Astrocyte (in vitro differentiated cells and primary cell): ENCODE measurements at regions not wholly inside any gene's neighbourhood (a gene's known extent, or its start where the extent isn't known, plus 50 kb on each side); places are given as distances from the start of the nearest gene placed in this dataset.

Experiments used
- DNase-seq: peaks from one replicate; pipeline ENCODE4 v3.0.0-alpha.2; 2010; ENCODE audit warnings: low read depth
- FAIRE-seq: peaks from 2 replicates; lab custom pipeline; 2011; peaks lifted over from hg19 to GRCh38; lab: Jason Lieb, UNC
- H2AFZ ChIP-seq: 2 replicates; pipeline ENCODE4 v1.6.0; 2012; ENCODE audit warnings: low read depth, low read length, inconsistent platforms
- H3K27ac ChIP-seq: 2 replicates; pipeline ENCODE4 v1.5.1; 2011; ENCODE audit warnings: low read depth, low read length, inconsistent platforms
- H3K27me3 ChIP-seq: 2 replicates; pipeline ENCODE4 v1.6.0; 2011; ENCODE audit warnings: low read length, inconsistent platforms; ENCODE audit not compliant: insufficient read depth
- H3K36me3 ChIP-seq: 2 replicates; pipeline ENCODE4 v1.5.1; 2011; ENCODE audit warnings: low read length, inconsistent platforms; ENCODE audit not compliant: insufficient read depth
- H3K4me1 ChIP-seq: 2 replicates; pipeline ENCODE4 v1.5.1; 2011; ENCODE audit warnings: low read length, inconsistent platforms; ENCODE audit not compliant: insufficient read depth
- H3K4me2 ChIP-seq: 2 replicates; pipeline ENCODE4 v1.6.0; 2012; ENCODE audit warnings: low read length, inconsistent platforms
- H3K4me3 ChIP-seq: 2 replicates; pipeline ENCODE4 v1.5.1; 2011; ENCODE audit warnings: low read depth, mild to moderate bottlenecking, low read length, inconsistent platforms; ENCODE audit not compliant: insufficient read depth
- H3K79me2 ChIP-seq: 2 replicates; pipeline ENCODE4 v1.6.0; 2012; ENCODE audit warnings: mild to moderate bottlenecking, low read length, inconsistent platforms; ENCODE audit not compliant: insufficient read depth
- H3K9ac ChIP-seq: 2 replicates; pipeline ENCODE4 v1.6.0; 2012; ENCODE audit warnings: mild to moderate bottlenecking, low read length, inconsistent platforms
- H3K9me3 ChIP-seq: 2 replicates; pipeline ENCODE4 v1.5.1; 2012; ENCODE audit warnings: low read depth, mild to moderate bottlenecking, low read length, inconsistent platforms; ENCODE audit not compliant: insufficient read depth
- H4K20me1 ChIP-seq: 2 replicates; pipeline ENCODE4 v1.6.0; 2012; ENCODE audit warnings: low read length, inconsistent platforms; ENCODE audit not compliant: insufficient read depth
- H3K27ac Mint-ChIP-seq: one replicate; pipeline ENCODE4 v1.8.0; 2021; ENCODE audit warnings: mild to moderate bottlenecking, mixed read lengths; ENCODE audit not compliant: unreplicated experiment
- H3K27me3 Mint-ChIP-seq: one replicate; pipeline ENCODE4 v1.8.0; 2021; ENCODE audit warnings: low read depth, mixed read lengths; ENCODE audit not compliant: unreplicated experiment
- H3K36me3 Mint-ChIP-seq: one replicate; pipeline ENCODE4 v1.8.0; 2021; ENCODE audit warnings: low read depth, mixed read lengths; ENCODE audit not compliant: unreplicated experiment
- H3K4me1 Mint-ChIP-seq: one replicate; pipeline ENCODE4 v1.8.0; 2021; ENCODE audit warnings: low read depth, mixed read lengths; ENCODE audit not compliant: unreplicated experiment
- H3K4me3 Mint-ChIP-seq: one replicate; pipeline ENCODE4 v1.8.0; 2021; ENCODE audit warnings: mild to moderate bottlenecking, moderate library complexity, mixed read lengths; ENCODE audit not compliant: unreplicated experiment
- H3K9me3 Mint-ChIP-seq: one replicate; pipeline ENCODE4 v1.8.0; 2021; ENCODE audit warnings: mild to moderate bottlenecking, mixed read lengths; ENCODE audit not compliant: unreplicated experiment
- EZH2 ChIP-seq: IDR thresholded peaks from 2 replicates; pipeline ENCODE4 v1.6.1; 2012; ENCODE audit warnings: mild to moderate bottlenecking, low read length, inconsistent platforms; ENCODE audit not compliant: insufficient read depth
- TF ChIP-seq, protein P1 (sequence below): IDR thresholded peaks from 2 replicates; pipeline ENCODE4 v1.5.1; 2011; ENCODE audit warnings: low read depth, mild to moderate bottlenecking, inconsistent platforms, low read length, moderate library complexity; ENCODE audit not compliant: insufficient read depth

DNA sequence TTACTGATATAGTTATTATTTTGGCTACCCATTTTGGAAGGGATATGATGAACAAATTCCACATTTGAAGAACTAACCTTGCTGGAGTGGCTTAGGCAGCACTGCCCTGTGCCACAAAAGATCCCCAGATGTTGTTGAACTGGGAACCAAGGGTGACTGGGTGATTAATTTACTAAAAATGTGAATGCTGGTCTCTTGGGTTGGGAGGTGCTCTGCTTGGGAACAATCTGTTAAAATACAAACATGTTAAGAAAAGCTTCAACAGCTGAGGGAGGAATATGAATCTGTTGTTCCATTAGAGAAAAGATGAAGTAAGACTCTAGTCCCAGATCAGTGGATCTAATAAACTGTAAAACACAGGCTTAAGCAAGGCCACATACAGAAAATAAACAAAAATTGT is 1860.1 kb downstream of the SUCLG1 start:
- no peak overlapping the region for H3K4me2 ChIP-seq
- no peaks in the 10 kb centered on the region for H3K36me3 ChIP-seq
- no peak overlapping the region for H3K4me3 ChIP-seq
- H4K20me1 ChIP-seq: no peaks in the 10 kb centered on the region
- no peaks in the 10 kb centered on the region for H3K79me2 ChIP-seq
- DNase-seq: no peak
- Mint-ChIP-seq H3K27me3 (no peaks in the 10 kb centered on the region), H3K9me3 (no peaks in the 10 kb centered on the region), H3K27ac (no peak overlapping the region), H3K36me3 (no peaks in the 10 kb centered on the region), H3K4me1 (peaks cover 4% of the 10 kb centered on the region), H3K4me3 (no peak overlapping the region)
- no peak overlapping the region for H2AFZ ChIP-seq
- H3K9ac ChIP-seq: no peak overlapping the region
- H3K27me3 ChIP-seq: no peaks in the 10 kb centered on the region
- TF ChIP-seq, protein P1, sequence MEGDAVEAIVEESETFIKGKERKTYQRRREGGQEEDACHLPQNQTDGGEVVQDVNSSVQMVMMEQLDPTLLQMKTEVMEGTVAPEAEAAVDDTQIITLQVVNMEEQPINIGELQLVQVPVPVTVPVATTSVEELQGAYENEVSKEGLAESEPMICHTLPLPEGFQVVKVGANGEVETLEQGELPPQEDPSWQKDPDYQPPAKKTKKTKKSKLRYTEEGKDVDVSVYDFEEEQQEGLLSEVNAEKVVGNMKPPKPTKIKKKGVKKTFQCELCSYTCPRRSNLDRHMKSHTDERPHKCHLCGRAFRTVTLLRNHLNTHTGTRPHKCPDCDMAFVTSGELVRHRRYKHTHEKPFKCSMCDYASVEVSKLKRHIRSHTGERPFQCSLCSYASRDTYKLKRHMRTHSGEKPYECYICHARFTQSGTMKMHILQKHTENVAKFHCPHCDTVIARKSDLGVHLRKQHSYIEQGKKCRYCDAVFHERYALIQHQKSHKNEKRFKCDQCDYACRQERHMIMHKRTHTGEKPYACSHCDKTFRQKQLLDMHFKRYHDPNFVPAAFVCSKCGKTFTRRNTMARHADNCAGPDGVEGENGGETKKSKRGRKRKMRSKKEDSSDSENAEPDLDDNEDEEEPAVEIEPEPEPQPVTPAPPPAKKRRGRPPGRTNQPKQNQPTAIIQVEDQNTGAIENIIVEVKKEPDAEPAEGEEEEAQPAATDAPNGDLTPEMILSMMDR: no peak
- TF ChIP-seq EZH2: no peak
- H3K4me1 ChIP-seq: no peaks in the 10 kb centered on the region
- H3K27ac ChIP-seq: no peak overlapping the region
- H3K9me3 ChIP-seq: no peaks in the 10 kb centered on the region
- FAIRE-seq: no peak

DNA sequence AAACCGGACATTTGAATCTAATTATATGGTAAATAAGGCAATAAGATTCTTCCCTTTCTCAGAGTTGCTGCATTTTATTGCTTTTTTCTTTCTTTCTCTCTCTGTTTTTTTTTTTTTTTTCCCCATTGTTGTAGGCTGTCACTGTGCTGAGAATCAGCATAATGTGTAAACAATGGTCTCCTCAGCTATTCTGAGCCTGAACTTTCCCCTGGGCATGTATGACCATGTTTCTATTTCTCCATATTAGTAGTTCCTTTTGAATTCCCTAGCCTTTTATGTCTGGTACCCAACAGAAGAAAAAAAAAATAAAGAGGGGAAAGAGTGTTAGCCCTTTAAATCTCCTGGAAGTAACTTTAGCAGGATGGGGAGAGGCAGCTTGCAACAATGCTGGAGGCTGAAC is 1862.5 kb downstream of the SUCLG1 start:
- no peaks in the 10 kb centered on the region for H3K9me3 Mint-ChIP-seq
- Histone ChIP-seq H3K9me3 (peaks cover 5% of the 10 kb centered on the region), H3K79me2 (no peaks in the 10 kb centered on the region), H3K4me2 (no peak overlapping the region), H3K27ac (no peak overlapping the region), H3K27me3 (no peaks in the 10 kb centered on the region), H4K20me1 (no peaks in the 10 kb centered on the region), H3K9ac (no peak overlapping the region), H3K4me1 (no peaks in the 10 kb centered on the region), H3K4me3 (no peak overlapping the region), H2AFZ (no peak overlapping the region), H3K36me3 (no peaks in the 10 kb centered on the region)
- no peak overlapping the region for H3K4me3 Mint-ChIP-seq
- no peak overlapping the region for H3K27ac Mint-ChIP-seq
- FAIRE-seq (no peak), DNase-seq (no peak)
- no peaks in the 10 kb centered on the region for H3K36me3 Mint-ChIP-seq
- no peak for TF ChIP-seq EZH2
- TF ChIP-seq, protein P1: no peak
- H3K27me3 Mint-ChIP-seq: no peaks in the 10 kb centered on the region
- peaks cover 4% of the 10 kb centered on the region for H3K4me1 Mint-ChIP-seq

DNA sequence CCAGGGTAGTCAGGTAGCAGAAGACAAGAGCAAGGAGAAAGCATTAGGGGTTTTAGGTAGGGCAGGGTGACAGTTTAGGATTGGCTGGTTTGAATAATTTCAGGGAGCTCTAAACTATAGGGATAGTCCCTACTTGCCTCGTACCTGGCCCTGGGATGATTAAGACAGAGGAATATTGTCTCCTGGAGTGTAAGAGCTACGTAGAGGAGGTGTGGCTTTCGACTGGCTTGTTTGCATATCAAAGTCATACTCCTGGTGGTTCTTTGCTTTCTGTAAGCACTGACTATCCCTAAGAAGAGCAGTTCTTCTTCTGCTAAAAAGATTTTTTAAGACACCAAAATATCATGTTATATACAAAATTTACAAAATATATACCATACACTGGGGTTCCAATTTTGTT is 1867.4 kb downstream of the SUCLG1 start:
- no peaks in the 10 kb centered on the region for H3K36me3 Mint-ChIP-seq
- no peak overlapping the region for H3K4me2 ChIP-seq
- peaks cover 5% of the 10 kb centered on the region for H3K9me3 ChIP-seq
- H3K4me3 ChIP-seq: no peak overlapping the region
- no peaks in the 10 kb centered on the region for H4K20me1 ChIP-seq
- H3K9ac ChIP-seq: no peak overlapping the region
- no peak overlapping the region for H3K4me3 Mint-ChIP-seq
- no peak overlapping the region for H3K27ac ChIP-seq
- no peaks in the 10 kb centered on the region for H3K27me3 Mint-ChIP-seq
- no peaks in the 10 kb centered on the region for H3K27me3 ChIP-seq
- no peaks in the 10 kb centered on the region for H3K36me3 ChIP-seq
- H2AFZ ChIP-seq: no peak overlapping the region
- FAIRE-seq: no peak
- TF ChIP-seq EZH2: no peak
- TF ChIP-seq, protein P1: no peak
- no peaks in the 10 kb centered on the region for H3K79me2 ChIP-seq
- no peaks in the 10 kb centered on the region for H3K4me1 Mint-ChIP-seq
- no peak overlapping the region for H3K27ac Mint-ChIP-seq
- DNase-seq: no peak
- H3K9me3 Mint-ChIP-seq: no peaks in the 10 kb centered on the region
- no peaks in the 10 kb centered on the region for H3K4me1 ChIP-seq
